Right lobe of liver (tissue), 4 donors: ENCODE measurements at regions not wholly inside any gene's neighbourhood (a gene's known extent, or its start where the extent isn't known, plus 50 kb on each side); places are given as distances from the start of the nearest gene placed in this dataset.

ENCODE experiments used
- CTCF ChIP-seq, 4 donors: fragments of 200-600 bp in 3 of 4; fragments of 450-650 bp in 1 of 4; IDR thresholded peaks; one replicate each; pipeline versions ENCODE4 v1.5.1 to v1.8.0; 2016 to 2022; ENCODE audit warnings: antibody characterized with exemption in 4 of 4, mild to moderate bottlenecking in 2 of 4
- POLR2A ChIP-seq: fragments of 450-650 bp; IDR thresholded peaks from one replicate; pipeline ENCODE4 v1.6.1; 2017; ENCODE audit warnings: antibody characterized with exemption, mild to moderate bottlenecking
- donor health status: DM: no; HTN: no; CAD: no.
- donor health status: DM: no; HTN: no; CAD: no.
- donor health status: DM: no; HTN: yes; CAD: no.

- TF ChIP-seq CTCF (IDR thresholded peaks at IDR 0.05) (no peak), POLR2A (no peak)
Observed at GRCh38 chr11:33490842-33491370, 209.7 kb downstream of the C11orf91 start.
